Body of pancreas (tissue), 4 donors: ENCODE measurements at regions not wholly inside any gene's neighbourhood (a gene's known extent, or its start where the extent isn't known, plus 50 kb on each side); places are given as distances from the start of the nearest gene placed in this dataset.

ENCODE experiments used
- CTCF ChIP-seq, 7 experiments: fragments of 450-650 bp in 4 of 7; fragments of 200-600 bp in 3 of 7; sonication (generic) in 3 of 7; IDR thresholded peaks; one replicate each; pipeline ENCODE4 v1.5.1; 2016 to 2019; ENCODE audit warnings: antibody characterized with exemption in 7 of 7
- POLR2A ChIP-seq, 3 donors: fragments of 450-650 bp; IDR thresholded peaks; one replicate each; pipeline ENCODE4 v1.6.1; 2016; ENCODE audit warnings: antibody characterized with exemption in 3 of 3, mild to moderate bottlenecking in 2 of 3

GRCh38 chr2:168394262-168394661, 61.8 kb upstream of the CERS6 start:
- TF ChIP-seq CTCF (IDR thresholded peaks at IDR 0.05), result no peak
- TF ChIP-seq POLR2A (IDR thresholded peaks at IDR 0.05), result no peak
